ENCODE measurements at regions not wholly inside any gene's neighbourhood (a gene's known extent, or its start where the extent isn't known, plus 50 kb on each side); places are given as distances from the start of the nearest gene placed in this dataset.
"Not testable (repeated sequence)": the region's sequence is repeated elsewhere in the genome, so short reads cannot be mapped to it uniquely, and the experiment has no call there.

GRCh38 chr2:37802899-37803379, 122.1 kb upstream of the RMDN2 start:
- Histone ChIP-seq H3K4me3 (ENCODE audit: low read depth in 1 of 3, low read length in 3 of 3) (no peak overlapping the region), H3K27ac (ENCODE audit: low read depth in 1 of 2, low read length in 2 of 2) (no peak overlapping the region), H3K9me3 (ENCODE audit: control insufficient read depth in 4 of 4, low read length in 3 of 4) (no peaks in the 10 kb centered on the region), H3K4me1 (ENCODE audit: control insufficient read depth in 4 of 4, insufficient read depth in 4 of 4, low read length in 3 of 4) (no peaks in the 10 kb centered on the region), H3K27me3 (ENCODE audit: control insufficient read depth in 4 of 4, insufficient read depth in 4 of 4, low read length in 3 of 4) (no peaks in the 10 kb centered on the region), H3K36me3 (ENCODE audit: control insufficient read depth in 4 of 4, insufficient read depth in 3 of 4, low read depth in 1 of 4, low read length in 3 of 4) (no peaks in the 10 kb centered on the region), H3K9ac (ENCODE audit: low read depth in 1 of 2, low read length in 2 of 2) (no peak overlapping the region)
- TF ChIP-seq, protein P1, sequence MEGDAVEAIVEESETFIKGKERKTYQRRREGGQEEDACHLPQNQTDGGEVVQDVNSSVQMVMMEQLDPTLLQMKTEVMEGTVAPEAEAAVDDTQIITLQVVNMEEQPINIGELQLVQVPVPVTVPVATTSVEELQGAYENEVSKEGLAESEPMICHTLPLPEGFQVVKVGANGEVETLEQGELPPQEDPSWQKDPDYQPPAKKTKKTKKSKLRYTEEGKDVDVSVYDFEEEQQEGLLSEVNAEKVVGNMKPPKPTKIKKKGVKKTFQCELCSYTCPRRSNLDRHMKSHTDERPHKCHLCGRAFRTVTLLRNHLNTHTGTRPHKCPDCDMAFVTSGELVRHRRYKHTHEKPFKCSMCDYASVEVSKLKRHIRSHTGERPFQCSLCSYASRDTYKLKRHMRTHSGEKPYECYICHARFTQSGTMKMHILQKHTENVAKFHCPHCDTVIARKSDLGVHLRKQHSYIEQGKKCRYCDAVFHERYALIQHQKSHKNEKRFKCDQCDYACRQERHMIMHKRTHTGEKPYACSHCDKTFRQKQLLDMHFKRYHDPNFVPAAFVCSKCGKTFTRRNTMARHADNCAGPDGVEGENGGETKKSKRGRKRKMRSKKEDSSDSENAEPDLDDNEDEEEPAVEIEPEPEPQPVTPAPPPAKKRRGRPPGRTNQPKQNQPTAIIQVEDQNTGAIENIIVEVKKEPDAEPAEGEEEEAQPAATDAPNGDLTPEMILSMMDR (IDR thresholded peaks at IDR 0.05; ENCODE audit: low read depth, low read length, missing input control) = no peak
- TF ChIP-seq NR2F2 (IDR thresholded peaks at IDR 0.05) (no peak), EGR1 (IDR thresholded peaks at IDR 0.05; ENCODE audit: low read depth in 2 of 2) (no peak), GABPA (IDR thresholded peaks at IDR 0.05 in 1 of 2, conservative IDR thresholded peaks at IDR 0.05 in 1 of 2) (no peak), HNF4G (IDR thresholded peaks at IDR 0.05) (no peak), SP1 (IDR thresholded peaks at IDR 0.05) (no peak), TAF1 (conservative IDR thresholded peaks at IDR 0.05) (no peak), JUND (IDR thresholded peaks at IDR 0.05) (no peak), FOXA1 (IDR thresholded peaks at IDR 0.05) (no peak), YY1 (IDR thresholded peaks at IDR 0.05) (no peak), REST (IDR thresholded peaks at IDR 0.05) (no peak), MAX (IDR thresholded peaks at IDR 0.05) (no peak), RXRA (IDR thresholded peaks at IDR 0.05) (no peak), RAD21 (IDR thresholded peaks at IDR 0.05) (no peak), ATF3 (IDR thresholded peaks at IDR 0.05) (no peak), FOXA2 (IDR thresholded peaks at IDR 0.05) (no peak), ZBTB33 (IDR thresholded peaks at IDR 0.05) (no peak), HNF4A (conservative IDR thresholded peaks at IDR 0.05) (no peak)
- DNase-seq (ENCODE audit: low spot score) = no peak

DNA sequence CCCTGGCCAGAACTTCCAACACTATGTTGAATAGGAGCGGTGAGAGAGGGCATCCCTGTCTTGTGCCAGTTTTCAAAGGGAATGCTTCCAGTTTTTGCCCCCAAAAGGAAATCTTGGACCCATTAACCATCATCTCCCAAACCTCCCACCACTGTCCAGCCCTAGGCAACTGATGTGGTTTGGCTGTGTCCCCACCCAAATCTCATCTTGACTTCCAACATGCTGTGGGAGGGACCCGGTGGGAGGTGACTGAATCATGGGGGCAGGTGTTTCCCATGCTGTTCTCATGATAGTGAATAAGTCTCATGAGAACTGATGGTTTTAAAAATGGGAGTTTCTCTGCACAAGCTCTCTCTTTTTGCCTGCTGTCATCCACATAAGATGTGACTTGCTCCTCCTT, 119.1 kb upstream of the RMDN2 start:
- H3K4me1 ChIP-seq (ENCODE audit: control insufficient read depth in 4 of 4, insufficient read depth in 4 of 4, low read length in 3 of 4) = not testable (repeated sequence)

More for the DNA sequence above, 119.1 kb upstream of the RMDN2 start:
- H3K9me3 ChIP-seq (ENCODE audit: control insufficient read depth in 4 of 4, low read length in 3 of 4); H3K27me3 ChIP-seq (ENCODE audit: control insufficient read depth in 4 of 4, insufficient read depth in 4 of 4, low read length in 3 of 4); H3K9ac ChIP-seq (ENCODE audit: low read depth in 1 of 2, low read length in 2 of 2); H3K27ac ChIP-seq (ENCODE audit: low read depth in 1 of 2, low read length in 2 of 2); H3K36me3 ChIP-seq (ENCODE audit: control insufficient read depth in 4 of 4, insufficient read depth in 3 of 4, low read depth in 1 of 4, low read length in 3 of 4); DNase-seq (ENCODE audit: low spot score); H3K4me3 ChIP-seq (ENCODE audit: low read depth in 1 of 3, low read length in 3 of 3): not testable (repeated sequence)
- 82% methylated on average over 2 of the region's 2 CpGs for WGBS
